Esophagus muscularis mucosa (tissue), 4 donors: ENCODE measurements at regions not wholly inside any gene's neighbourhood (a gene's known extent, or its start where the extent isn't known, plus 50 kb on each side); places are given as distances from the start of the nearest gene placed in this dataset.

ENCODE experiments used
- DNase-seq: peaks from one replicate; pipeline ENCODE4 v3.0.0-alpha.2; 2017; ENCODE audit errors: extremely low spot score
- H3K27ac ChIP-seq, 4 donors: fragments of 200-600 bp; sonication (generic); replicated peaks in 1 of 4; 1 replicate in 3 of 4; 2 replicates in 1 of 4; pipeline ENCODE4 v1.5.1; 2016 to 2019; ENCODE audit warnings: mild to moderate bottlenecking in 1 of 4
- H3K27me3 ChIP-seq, 4 donors: fragments of 200-600 bp; sonication (generic); one replicate each; pipeline versions ENCODE4 v1.5.1 to v1.6.0; 2016 to 2019
- H3K36me3 ChIP-seq, 4 donors: fragments of 200-600 bp; sonication (generic); one replicate each; pipeline ENCODE4 v1.5.1; 2016 to 2019
- H3K4me1 ChIP-seq, 4 donors: fragments of 200-600 bp; sonication (generic); one replicate each; pipeline ENCODE4 v1.5.1; 2016 to 2019
- H3K4me3 ChIP-seq, 4 donors: fragments of 200-600 bp; sonication (generic); 1 replicate in 2 of 4; 2 replicates in 2 of 4; pipeline ENCODE4 v1.5.1; 2016 to 2019; ENCODE audit warnings: mild to moderate bottlenecking in 4 of 4, moderate library complexity in 1 of 4
- H3K9me3 ChIP-seq, 4 donors: fragments of 200-600 bp; sonication (generic); 1 replicate in 3 of 4; 2 replicates in 1 of 4; pipeline ENCODE4 v1.5.1; 2016 to 2019
- CTCF ChIP-seq, 3 experiments: fragments of 200-600 bp in 2 of 3; fragments of 450-650 bp in 1 of 3; sonication (generic) in 2 of 3; IDR thresholded peaks; one replicate each; pipeline ENCODE4 v1.5.1; 2017 to 2019; ENCODE audit warnings: antibody characterized with exemption in 3 of 3, mild to moderate bottlenecking in 2 of 3, moderate library complexity in 1 of 3
- EP300 ChIP-seq: sonication (generic); formaldehyde crosslinking; IDR thresholded peaks from one replicate; pipeline ENCODE4 v1.6.1; 2017; ENCODE audit warnings: antibody characterized with exemption
- POLR2A ChIP-seq: fragments of 450-650 bp; IDR thresholded peaks from one replicate; pipeline ENCODE4 v1.6.1; 2017; ENCODE audit warnings: antibody characterized with exemption, moderate library complexity, mild to moderate bottlenecking, low read depth
- POLR2AphosphoS5 ChIP-seq, 2 donors: sonication (generic); formaldehyde crosslinking; IDR thresholded peaks; one replicate each; pipeline ENCODE4 v1.6.1; 2017; ENCODE audit warnings: antibody characterized with exemption in 2 of 2
- WGBS: methylation state at CpG from one replicate; pipeline ENCODE4 v1.1.5; 2018; 5-methylcytosine and 5-hydroxymethylcytosine counted together
- intact Hi-C: fragments of 100-400 bp; cut with DNase I; formaldehyde crosslinking; loops from one replicate; pipeline ENCODE4 v1.15.1; 2023

GRCh38 chr15:53847745-53848144 lies 88.3 kb upstream of the WDR72 start:
- Histone ChIP-seq H3K27ac (no peak overlapping the region), H3K36me3 (no peaks in the 10 kb centered on the region), H3K9me3 (no peaks in the 10 kb centered on the region), H3K27me3 (no peaks in the 10 kb centered on the region), H3K4me3 (no peak overlapping the region), H3K4me1 (no peaks in the 10 kb centered on the region)
- WGBS: 78% methylated on average over 2 of the region's 2 CpGs
- intact Hi-C loops: no loop called here
- DNase-seq: no peak
- TF ChIP-seq POLR2AphosphoS5 (IDR thresholded peaks at IDR 0.05): no peak
- TF ChIP-seq EP300: no peak
- no peak for TF ChIP-seq POLR2A
- no peak for TF ChIP-seq CTCF (IDR thresholded peaks at IDR 0.05)

- H3K4me1 ChIP-seq: peaks cover 0 to 5% (median 0%) of the 10 kb centered on the region in 4 donors
- H3K27me3 ChIP-seq: no peaks in the 10 kb centered on the region
- H3K9me3 ChIP-seq: no peaks in the 10 kb centered on the region
- no peak for TF ChIP-seq EP300
- WGBS: 75% methylated on average over 2 of the region's 2 CpGs
- no peak overlapping the region for H3K27ac ChIP-seq
- intact Hi-C loops: no loop called here
- H3K4me3 ChIP-seq: no peak overlapping the region
- no peak for DNase-seq
- no peaks in the 10 kb centered on the region for H3K36me3 ChIP-seq
Observed at GRCh38 chr15:53844634-53845033, 85.2 kb upstream of the WDR72 start.

DNA sequence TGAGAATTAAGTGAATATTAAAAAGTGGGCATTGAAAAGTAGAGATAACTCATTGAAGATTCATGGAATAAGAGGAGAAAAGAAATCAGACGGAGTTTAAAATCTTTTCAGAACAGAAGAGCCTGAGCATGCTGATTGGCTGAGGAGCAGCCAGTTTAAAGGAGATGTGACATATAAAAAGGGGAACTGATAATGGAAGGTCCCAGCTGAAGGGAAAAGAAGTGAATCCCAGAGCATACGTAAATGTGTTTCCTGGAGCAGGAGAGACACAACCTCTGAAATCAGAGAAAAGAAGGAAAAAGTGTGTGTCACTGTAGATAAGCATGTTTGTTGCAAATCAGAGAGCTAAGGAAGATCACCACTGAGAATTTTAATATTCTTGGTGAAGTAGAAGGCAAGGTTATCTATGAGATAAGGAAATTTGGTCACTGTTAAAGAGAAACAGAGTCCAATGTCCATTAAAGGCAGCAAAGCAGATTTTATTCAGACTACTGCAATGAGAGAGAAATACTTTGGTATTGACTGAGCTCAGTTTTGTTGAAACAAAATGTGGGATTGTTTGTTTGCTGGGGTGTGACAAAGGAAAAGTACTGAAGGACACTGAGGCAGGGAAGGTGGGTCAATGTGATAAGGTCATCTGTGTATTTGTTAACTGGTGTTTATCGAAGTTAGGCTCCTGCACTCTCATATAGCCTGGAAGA lies 84.6 kb upstream of the WDR72 start:
- no peaks in the 10 kb centered on the region for H3K36me3 ChIP-seq
- no peaks in the 10 kb centered on the region for H3K9me3 ChIP-seq
- 68% methylated on average over 3 of the region's 3 CpGs for WGBS
- no peaks in the 10 kb centered on the region for H3K27me3 ChIP-seq
- no peak for DNase-seq
- H3K4me3 ChIP-seq: no peak overlapping the region
- intact Hi-C loops: no loop called here
- no peak overlapping the region for H3K27ac ChIP-seq
- peaks cover 0 to 5% (median 0%) of the 10 kb centered on the region in 4 donors for H3K4me1 ChIP-seq
- TF ChIP-seq POLR2A: no peak
- TF ChIP-seq POLR2AphosphoS5 (IDR thresholded peaks at IDR 0.05): no peak
- no peak for TF ChIP-seq CTCF (IDR thresholded peaks at IDR 0.05)
- no peak for TF ChIP-seq EP300

- H3K4me3 ChIP-seq: no peak overlapping the region
- no peak for DNase-seq
- H3K9me3 ChIP-seq: no peaks in the 10 kb centered on the region
- no peak for TF ChIP-seq POLR2A
- no peak for TF ChIP-seq EP300
- H3K27ac ChIP-seq: no peak overlapping the region
- intact Hi-C loops: no loop called here
- H3K27me3 ChIP-seq: no peaks in the 10 kb centered on the region
- no peaks in the 10 kb centered on the region for H3K36me3 ChIP-seq
- 86% methylated on average over 2 of the region's 2 CpGs for WGBS
- H3K4me1 ChIP-seq: peaks cover 0 to 5% (median 0%) of the 10 kb centered on the region in 4 donors
Observed at GRCh38 chr15:53843166-53843565, 83.7 kb upstream of the WDR72 start.

GRCh38 chr15:53841651-53842050 lies 82.2 kb upstream of the WDR72 start:
- TF ChIP-seq POLR2A (no peak), CTCF (IDR thresholded peaks at IDR 0.05) (no peak), POLR2AphosphoS5 (IDR thresholded peaks at IDR 0.05) (no peak), EP300 (no peak)
- H3K9me3 ChIP-seq: no peaks in the 10 kb centered on the region
- peaks cover 0 to 6% (median 3%) of the 10 kb centered on the region in 4 donors for H3K4me1 ChIP-seq
- no peak overlapping the region for H3K4me3 ChIP-seq
- H3K36me3 ChIP-seq: no peaks in the 10 kb centered on the region
- no peak overlapping the region for H3K27ac ChIP-seq
- DNase-seq: no peak
- 0% methylated on average over 1 of the region's 1 CpG for WGBS
- intact Hi-C loops: no loop called here
- no peaks in the 10 kb centered on the region for H3K27me3 ChIP-seq

- DNase-seq: no peak
- intact Hi-C loops: no loop called here
- Histone ChIP-seq H3K27ac (no peak overlapping the region), H3K9me3 (no peaks in the 10 kb centered on the region), H3K27me3 (no peaks in the 10 kb centered on the region), H3K36me3 (no peaks in the 10 kb centered on the region), H3K4me3 (no peak overlapping the region), H3K4me1 (peaks cover 0 to 6% (median 5%) of the 10 kb centered on the region in 4 donors)
- TF ChIP-seq CTCF (IDR thresholded peaks at IDR 0.05) (no peak), EP300 (no peak), POLR2AphosphoS5 (IDR thresholded peaks at IDR 0.05) (no peak), POLR2A (no peak)
- 86% methylated on average over 2 of the region's 2 CpGs for WGBS
Observed at GRCh38 chr15:53840681-53841080, 81.2 kb upstream of the WDR72 start.
